ENCODE measurements at regions not wholly inside any gene's neighbourhood (a gene's known extent, or its start where the extent isn't known, plus 50 kb on each side); places are given as distances from the start of the nearest gene placed in this dataset.
"Not testable (repeated sequence)": the region's sequence is repeated elsewhere in the genome, so short reads cannot be mapped to it uniquely, and the experiment has no call there.

DNA sequence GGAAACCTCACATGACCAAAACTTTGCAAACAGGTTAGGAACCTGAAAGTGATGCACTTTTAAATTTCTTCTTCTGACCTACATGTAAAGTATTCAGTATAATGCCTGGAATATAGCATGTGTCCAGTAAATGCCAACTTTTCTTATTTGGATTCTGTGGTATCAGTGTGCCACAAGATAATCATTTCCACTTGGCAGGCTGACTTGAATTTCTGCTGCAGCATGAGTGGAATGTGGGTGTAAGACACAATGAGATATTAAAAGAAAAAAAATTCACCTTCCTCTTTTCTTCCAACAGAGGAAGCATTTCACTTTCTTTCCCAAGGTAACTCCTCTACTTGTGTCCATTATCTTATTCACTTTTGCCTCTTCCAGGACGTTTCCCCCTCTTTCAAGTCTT lies 141.9 kb upstream of the PRKD1 start:
- DNase-seq (ENCODE audit: low read depth), result no peak

DNA sequence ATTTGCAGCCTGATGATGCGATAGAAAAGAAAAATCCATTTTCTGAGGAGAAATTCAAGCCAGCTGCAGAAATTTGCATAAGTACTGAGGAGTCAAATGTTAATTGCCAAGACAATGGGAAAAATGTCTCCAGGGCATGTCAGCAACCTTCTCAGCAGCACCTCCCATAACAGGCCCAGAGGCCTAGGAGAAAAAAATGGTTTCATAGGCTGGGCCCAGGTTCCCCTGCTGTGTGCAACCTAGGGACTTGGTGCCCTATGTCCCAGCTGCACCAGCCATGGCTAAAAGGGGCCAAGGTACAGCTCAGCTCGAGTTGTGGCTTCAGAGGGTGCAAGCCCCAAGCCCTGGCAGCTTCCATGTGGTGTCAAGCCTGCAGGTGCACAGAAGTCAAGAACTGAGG lies 144.8 kb upstream of the PRKD1 start:
- not testable (repeated sequence) for DNase-seq (ENCODE audit: low read depth)

DNA sequence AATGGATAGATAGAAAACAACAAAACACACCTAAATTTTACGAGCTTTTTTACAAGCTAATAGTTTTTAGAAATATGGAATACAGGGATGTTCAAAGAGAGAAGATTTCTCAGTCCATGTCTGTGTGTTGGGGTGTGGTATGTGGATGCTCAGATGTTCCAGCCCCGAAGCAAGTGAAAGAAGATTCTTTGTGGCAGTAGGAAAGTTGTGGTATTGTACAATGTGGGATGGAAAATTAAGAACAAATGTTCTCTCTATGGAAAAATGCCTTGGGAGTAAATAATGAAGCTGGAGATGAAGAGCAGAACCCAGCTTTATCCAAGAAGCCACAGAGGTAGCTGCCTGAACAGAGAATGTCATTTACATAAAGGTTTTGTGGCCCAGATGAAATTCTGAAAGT lies 150.3 kb upstream of the PRKD1 start:
- no peak for DNase-seq (ENCODE audit: low read depth)

DNA sequence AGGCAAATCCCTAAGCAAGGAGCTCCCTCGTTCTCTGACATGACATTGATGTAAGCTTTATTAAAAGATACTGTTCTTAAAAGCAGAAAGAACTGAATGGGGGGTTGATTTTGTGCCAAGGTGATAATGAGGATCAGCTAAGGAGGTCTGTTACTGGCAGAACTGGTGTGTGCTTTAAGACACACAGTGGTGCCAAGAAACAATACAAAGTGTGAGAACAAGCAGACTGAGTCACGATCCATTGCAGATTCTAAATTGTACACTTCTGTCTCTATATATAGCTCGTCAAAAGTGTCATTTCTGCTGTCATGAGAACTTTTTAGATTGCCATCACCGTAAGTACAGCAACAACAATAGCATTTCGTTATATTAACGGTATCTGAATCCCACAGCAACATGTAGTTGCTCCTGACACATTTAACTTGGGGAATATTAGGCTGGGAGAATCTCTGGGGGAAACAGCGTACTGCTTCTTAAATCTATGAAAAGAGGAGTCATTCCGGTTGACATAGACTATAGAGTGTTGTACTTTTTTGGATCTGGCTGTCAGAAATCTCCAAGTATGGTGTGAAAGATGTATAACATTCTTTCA lies 151.3 kb upstream of the PRKD1 start:
- no peak for DNase-seq (ENCODE audit: low read depth)

DNA sequence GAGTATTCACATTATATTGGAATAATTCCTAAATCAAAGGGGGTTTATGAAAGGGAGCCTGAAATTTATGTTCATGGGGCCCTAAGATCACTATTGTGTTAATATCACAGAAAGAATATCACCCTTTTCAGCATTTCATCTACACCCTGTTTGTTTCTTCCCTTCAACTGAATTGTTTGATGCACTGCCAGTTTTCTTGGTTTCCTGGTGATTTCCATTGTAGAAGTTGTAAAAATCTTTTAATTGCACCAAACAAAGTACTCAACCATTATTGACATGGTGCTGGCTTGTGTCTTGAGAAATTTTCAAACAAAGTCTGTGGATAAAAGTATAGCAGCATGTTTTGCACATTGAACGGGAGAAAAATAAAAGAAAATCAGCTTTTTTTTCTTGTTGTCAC lies 154.8 kb upstream of the PRKD1 start:
- no peak for DNase-seq (ENCODE audit: low read depth)

DNA sequence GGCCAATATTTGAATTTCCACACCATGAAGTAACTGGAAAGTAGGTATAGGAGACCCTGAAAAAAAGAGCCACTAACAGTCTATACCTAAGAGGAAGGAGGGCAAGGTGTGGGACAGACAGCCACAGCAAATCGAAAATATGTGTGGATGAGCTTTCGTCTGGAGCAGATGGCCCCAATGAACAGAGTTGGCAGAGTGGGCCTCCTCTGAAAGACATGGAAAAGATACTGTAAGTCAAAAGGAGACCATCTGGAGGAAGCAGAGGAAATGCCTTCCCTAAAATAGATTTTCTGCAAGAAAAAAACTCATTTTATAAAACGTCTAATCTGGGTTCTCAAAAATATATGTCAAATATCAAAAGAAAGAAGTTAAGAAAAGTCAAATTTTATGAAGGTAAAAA lies 157.2 kb upstream of the PRKD1 start:
- DNase-seq (ENCODE audit: low read depth), result no peak

DNA sequence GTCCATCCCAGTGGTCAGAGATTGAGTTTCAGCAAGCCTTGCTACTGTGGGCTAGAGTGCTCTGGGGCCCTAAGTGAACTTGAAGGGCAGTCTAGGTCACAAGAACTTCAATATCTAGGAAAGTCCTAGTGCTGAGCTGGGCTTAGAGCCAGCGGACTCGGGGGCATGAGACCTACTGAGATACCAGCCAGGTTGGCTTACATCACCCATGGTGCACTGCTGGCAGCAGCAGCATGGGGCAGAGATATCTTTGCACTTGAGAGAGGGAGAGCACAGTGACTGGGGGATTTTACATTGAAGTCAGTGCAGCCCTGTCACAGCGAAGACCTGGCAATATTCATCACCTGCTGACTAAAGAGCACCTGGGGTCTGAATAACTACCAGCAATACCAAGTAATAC lies 158.3 kb upstream of the PRKD1 start:
- no peak for DNase-seq (ENCODE audit: low read depth)

DNA sequence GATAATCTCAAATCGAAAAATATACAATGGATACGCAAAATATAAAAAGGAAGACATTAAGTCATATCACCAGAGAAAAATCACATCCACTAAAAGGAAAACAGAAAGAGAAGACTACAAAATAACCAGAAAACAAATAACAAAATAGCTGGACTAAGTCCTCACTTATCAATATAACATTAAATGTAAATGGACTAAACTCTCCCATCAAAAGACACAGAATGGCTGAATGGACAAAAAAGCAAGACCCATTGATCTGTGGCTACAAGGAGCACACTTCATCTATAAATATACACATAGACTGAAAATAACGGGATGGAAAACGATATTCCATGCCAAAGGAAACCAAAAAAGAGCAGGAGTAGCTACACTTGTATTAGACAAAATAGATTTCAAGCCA lies 161.0 kb upstream of the PRKD1 start:
- DNase-seq (ENCODE audit: low read depth), result no peak

DNA sequence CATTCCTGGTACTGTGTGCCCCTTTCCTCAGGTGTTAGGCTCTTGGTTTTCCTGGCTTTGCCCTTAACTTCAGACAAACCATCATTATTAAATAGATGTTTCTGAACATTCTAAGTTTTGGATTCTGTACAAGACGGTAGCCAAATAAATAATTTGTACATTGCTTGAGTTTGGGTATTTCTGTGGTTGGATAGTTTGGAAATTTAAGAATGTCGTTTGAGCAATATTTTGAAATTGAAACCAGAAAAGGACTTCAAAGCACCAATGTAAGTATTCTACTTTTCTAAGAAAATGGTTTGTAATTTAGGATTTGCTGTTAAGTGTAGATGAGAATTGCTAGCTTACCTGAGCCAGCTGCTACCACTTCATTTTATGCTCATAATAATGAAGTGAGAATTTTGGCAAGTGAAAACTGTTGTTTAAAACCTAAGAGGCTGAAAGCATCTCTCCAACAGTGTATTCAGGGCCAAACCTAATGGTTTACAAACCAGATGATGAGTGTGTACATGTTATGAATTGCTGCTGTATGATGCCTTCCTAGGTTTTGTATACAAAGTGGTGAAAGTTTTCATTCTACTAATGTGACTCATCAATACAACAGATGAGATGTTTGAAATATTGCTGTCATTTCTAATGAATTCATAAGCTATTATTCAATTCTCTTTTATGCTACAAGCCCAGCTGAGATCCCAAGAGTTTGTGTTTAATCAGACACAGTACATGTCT lies 181.5 kb upstream of the PRKD1 start:
- peak; percentile 70 for DNase-seq (ENCODE audit: low read depth)

DNA sequence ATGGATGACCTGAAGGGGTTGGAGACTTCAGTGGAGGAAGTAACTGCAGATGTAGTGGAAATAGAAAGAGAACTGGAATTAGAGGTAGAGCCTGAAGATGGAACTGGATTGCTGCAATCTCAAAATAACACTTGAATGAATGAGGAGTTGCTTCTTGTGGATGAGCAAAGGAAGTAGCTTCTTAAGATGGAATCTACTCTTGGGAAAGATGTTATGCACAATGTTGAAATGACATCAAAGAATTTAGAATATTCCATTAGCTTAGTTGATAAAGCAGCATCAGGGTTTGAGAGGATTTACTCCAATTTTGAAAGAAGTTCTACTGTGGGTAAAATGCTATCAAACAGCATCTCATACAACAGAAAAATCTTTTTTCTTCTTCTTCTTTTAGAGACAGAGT lies 186.4 kb upstream of the PRKD1 start:
- DNase-seq (ENCODE audit: low read depth), result no peak

DNA sequence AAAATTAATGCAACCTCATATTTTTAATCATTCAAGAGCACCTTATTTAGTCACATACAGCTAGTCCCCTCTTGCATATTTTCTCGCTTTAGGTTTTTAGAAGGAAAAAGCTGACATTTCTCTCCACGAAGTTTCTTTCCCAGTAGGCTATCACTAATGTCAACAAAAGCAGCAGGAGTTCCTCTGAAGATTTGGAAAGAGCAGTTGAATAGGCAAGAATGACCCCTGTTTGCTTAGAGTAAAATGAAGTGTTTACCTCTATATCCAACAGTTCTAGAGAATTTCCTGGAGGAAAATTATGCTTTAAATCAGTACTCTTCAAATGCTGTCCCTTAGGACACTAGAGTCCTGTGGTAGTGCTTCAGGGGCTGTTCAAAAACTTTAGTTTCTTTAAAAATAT lies 188.1 kb upstream of the PRKD1 start:
- no peak for DNase-seq (ENCODE audit: low read depth)

DNA sequence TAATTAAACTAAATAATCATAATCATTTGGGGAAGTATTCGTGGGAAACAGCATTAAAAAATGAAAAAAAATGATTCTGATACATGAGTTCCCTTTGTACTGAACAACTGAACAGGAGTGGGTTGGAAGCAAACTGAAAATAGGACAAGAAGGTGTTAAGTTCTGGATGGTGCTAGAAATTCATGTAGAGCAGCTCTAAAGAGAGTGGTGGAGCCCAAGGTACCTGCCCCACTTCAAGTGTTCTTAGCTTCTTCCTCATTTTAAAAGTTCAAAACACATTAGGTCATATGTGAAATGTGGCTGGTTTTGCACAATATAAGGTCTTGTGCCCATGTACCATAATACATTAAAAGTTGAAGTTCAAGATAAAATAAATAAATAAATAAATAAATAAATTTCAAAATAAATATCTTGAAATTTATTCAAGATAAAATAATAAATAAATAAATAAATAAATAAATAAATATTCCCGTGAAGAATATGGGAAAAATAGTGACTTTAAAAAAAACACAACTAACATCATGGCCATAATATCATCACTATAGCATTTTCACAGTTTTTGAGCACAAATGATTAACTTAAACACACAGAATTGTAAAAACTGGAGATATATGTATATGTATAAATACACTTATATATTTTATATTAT lies 191.5 kb upstream of the PRKD1 start:
- DNase-seq (ENCODE audit: low read depth), result no peak

DNA sequence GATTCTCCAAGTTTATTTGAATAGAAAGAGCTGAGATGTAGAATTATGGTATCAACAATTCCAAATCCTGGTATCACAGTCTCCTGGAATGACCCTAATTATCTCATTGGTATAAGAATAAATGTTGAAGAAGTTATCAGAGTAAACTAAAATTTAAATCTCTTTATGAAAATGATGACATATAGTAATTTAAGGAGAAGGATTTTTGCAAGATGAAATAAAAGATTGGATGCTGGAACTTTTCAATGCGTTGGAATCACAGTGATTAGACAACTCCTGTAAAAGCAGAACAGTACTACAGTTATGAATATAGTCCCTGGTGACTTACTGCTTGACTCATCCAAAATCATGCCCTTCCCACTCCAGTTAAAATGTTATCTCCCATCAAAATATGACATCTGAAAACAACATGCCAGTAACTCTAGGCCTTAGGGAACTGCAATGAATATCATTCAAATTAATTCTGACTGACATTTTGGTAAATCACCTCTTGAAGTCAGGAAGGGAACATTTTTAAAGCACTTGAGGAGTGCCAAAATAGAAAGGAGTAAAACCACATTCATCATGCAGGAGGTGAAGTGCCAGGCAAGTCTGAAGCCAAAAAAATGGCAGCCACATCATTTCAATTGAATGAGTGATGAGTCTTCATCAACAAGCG lies 197.8 kb upstream of the PRKD1 start:
- no peak for DNase-seq (ENCODE audit: low read depth)

DNA sequence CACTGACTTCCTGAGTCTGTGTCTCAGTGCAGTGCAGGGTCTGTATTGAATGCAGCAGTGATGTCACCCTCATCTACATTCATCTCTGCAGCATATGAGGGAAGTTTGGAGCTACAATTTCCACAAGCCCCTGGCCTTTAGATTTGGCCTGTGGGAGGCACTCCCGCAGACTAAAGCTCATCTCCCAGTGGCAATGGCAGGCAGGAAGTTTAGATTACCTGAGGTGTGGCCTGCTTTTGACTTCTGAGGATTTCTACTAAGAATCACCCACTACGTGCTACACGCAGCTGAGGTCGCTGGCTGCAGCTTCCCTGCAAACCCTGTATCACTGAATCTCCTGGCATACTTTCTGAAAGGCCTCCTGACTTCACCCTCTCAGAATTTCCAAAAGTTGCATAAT lies 202.2 kb upstream of the PRKD1 start:
- DNase-seq (ENCODE audit: low read depth), result no peak

DNA sequence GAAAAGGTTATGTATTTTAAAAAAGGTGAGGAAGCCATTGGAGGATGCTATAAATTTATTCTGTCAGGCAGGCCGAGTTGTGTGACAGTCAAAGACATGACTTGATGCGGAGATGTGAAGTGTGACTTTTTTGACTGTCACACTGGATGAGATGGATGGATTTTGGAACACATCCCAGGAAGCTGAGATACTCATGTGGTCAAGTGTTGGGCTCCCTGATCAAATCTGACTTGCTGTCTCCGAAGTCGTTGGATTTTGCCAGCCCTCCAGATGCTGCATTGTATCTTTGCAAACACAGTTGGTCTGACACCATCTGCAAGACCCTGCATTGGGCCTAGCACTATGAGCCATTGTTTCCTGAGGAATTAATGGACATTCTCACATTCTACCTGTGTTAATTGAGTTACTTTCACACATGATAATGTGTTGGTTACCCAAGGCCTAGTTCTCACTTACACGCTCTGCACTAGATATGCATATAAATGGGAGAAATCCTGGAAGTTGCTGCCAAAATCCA lies 204.0 kb upstream of the PRKD1 start:
- no peak for DNase-seq (ENCODE audit: low read depth)

DNA sequence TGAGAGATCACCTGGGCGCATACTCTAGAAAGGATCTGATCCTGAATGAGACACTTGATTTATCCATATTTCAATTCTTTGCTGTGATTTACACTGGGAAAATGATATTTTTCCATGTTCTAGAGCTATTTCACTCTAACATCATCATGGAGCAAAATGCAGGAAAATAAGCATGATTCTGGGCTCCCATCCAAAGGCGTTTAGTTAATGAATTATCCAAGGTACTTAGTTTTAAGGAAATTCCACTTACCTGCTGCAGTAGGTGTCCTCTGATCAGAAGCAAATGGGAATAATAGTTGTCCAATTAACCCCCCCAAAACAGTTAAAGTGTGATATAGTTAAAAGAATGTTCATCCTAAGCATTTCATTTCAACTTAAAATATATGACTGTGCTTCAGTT lies 204.5 kb upstream of the PRKD1 start:
- no peak for DNase-seq (ENCODE audit: low read depth)

DNA sequence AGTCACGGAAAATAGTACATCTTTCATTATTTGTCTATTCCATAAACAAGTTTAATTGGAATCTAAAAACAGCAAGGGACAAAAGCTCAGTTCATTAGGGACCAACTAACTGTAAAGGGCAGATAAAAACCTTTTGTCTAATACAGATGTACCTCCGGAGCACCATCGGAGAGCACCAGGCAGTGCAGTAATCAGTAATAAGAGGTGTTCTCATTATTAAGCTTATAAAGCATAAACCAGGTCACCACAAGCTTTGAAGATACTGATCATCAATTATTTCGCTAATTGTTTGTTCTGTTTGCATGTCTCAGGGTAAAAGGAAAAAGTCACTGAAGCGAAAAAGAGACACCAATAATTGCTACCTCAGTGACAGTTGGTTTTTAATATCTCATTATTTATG lies 207.3 kb upstream of the PRKD1 start:
- DNase-seq (ENCODE audit: low read depth), result no peak

DNA sequence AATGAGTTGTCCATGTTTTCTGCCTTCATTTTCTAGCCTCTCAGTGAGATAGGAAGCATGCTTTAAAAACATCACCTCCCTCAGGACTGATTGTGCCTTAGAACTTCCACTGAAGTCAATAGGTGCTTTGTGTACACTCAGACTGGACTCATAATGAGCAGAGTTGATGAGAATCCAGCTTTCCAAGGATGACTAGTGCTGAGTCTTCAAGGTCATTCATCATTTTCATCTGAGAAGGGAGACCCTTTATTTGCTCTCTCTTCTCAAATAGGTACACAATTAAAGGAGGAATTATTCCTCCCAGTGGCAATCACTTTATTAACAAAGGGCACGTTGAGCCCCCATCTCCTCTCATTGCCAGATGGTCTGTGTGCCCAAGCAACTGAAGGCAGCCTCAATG lies 210.9 kb upstream of the PRKD1 start:
- DNase-seq (ENCODE audit: low read depth), result peak; percentile 3

DNA sequence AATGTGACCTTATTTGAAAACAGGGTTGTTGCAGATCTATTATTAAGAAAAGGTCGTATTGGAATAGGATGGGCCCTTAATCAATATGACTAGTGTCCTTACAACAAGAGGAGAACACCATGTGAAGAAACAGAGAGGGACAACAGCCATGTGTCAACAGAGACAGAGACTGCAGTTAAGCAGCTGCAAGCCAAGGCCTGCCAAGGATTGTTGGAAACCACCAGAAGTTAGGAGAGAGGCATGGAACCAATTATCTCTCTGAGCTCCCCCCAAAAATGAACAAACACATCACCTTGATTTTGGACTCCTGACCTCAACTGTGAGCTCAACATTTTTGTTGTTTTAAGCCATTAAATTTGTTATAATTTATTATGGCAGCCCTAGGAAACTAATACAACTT lies 214.6 kb upstream of the PRKD1 start:
- DNase-seq (ENCODE audit: low read depth), result no peak

DNA sequence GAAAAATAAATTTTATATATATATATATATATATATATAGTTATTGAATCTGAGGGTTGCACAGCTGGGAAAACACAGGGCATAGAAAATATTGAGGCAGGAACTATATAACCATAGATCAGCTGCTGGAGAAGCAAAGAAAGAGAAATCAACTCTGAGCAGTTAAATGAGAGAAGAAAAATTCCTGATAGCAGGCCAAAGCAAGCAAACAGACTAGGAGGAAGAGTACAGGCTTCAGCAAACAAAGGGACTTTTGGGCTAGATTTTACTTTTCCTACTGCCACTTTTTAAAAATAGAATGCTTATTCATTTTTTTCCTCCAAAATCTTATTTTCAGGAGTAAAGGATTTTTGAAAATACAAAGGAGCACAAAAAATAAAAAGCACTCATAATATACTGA lies 216.0 kb upstream of the PRKD1 start:
- no peak for DNase-seq (ENCODE audit: low read depth)

DNA sequence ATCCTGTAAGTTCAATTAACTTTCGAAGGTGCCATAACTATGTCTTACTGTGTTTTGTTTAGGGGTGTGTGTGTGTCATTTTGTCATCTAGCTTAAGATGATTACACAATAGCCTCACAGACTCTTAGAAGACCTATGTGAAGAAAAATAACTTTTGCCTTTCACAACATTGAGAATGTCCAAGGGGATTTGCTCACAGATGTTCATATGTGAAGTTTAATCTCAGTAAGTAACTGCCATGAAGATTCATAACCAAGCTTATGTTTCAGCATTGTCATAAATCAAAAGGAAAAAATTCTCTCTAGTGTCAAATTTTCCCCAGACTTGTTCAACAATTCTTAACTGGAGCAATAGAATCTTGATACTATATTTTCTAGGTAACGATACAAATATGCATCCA lies 226.1 kb upstream of the PRKD1 start:
- DNase-seq (ENCODE audit: low read depth), result no peak

DNA sequence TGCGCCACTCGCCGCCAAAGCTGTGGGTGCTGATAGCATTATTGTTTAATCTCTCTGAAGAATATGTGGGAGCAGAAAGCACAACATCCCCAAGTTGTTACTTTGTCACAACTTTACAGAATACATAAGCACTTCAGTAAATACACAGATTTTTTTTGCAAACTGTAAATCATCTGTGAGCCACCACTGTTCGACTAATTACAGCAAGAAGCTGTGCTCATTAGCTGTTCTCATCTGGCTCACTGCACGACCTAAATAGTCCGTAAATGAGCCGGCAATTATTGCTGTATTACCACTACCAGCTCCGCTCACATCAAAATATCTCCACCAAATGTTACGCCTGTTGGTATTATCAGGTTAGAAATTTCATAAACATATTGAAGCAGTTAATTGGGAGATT lies 228.9 kb upstream of the PRKD1 start:
- no peak for DNase-seq (ENCODE audit: low read depth)

DNA sequence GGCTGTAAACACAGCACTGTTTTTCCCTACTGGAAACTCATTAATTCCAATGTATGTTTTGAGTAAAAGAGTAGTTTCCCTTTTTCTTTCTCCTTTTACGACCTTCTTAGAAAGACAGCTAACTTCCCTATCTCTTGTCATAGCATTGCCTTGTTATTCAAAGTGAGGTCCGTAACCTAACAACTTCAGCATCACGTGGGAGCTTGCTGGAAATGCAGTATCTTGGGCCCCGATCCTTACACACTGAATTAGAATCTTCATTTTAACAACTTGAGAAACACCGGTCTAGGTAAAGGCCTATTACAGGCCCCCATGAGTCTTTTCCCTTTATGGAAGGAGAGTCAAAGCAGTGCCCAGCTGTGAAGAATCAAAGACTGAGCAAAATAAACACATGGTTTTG lies 230.7 kb upstream of the PRKD1 start:
- DNase-seq (ENCODE audit: low read depth), result no peak
